ENCODE measurements at regions not wholly inside any gene's neighbourhood (a gene's known extent, or its start where the extent isn't known, plus 50 kb on each side); places are given as distances from the start of the nearest gene placed in this dataset.

GRCh38 chr6:121499666-121500065, 64.2 kb downstream of the GJA1 start:
- no peak for DNase-seq

- DNase-seq, result peak; percentile 44
These were observed 68.1 kb downstream of the GJA1 start for GRCh38 chr6:121503589-121503991.

GRCh38 chr6:121504227-121504626, 68.8 kb downstream of the GJA1 start:
- peak; percentile 93 for DNase-seq

DNA sequence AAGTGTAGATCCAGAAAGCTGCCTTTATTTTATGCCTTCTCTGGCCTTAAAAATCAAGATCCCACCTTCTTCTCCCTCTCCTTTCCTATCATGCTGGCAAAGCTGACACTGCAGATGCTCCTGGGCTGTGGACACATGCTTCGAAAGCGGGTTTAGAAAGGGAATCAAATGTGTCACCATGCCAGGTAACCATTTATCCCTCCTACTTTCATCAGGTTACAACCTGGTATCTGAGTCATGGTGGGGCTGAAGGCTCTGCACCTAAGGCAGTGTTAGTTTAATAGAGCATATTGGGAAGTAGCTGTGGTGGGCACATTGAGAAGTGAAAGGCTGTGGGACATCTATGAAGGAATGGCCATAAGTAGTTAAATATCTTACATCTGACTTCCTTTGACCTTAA, 69.8 kb downstream of the GJA1 start:
- DNase-seq, result no peak

GRCh38 chr6:121506761-121507754, 71.6 kb downstream of the GJA1 start:
- peak; percentile 58 for DNase-seq

GRCh38 chr6:121510568-121511177, 75.2 kb downstream of the GJA1 start:
- no peak for DNase-seq

GRCh38 chr6:121515630-121516265, 80.3 kb downstream of the GJA1 start:
- no peak for DNase-seq

DNA sequence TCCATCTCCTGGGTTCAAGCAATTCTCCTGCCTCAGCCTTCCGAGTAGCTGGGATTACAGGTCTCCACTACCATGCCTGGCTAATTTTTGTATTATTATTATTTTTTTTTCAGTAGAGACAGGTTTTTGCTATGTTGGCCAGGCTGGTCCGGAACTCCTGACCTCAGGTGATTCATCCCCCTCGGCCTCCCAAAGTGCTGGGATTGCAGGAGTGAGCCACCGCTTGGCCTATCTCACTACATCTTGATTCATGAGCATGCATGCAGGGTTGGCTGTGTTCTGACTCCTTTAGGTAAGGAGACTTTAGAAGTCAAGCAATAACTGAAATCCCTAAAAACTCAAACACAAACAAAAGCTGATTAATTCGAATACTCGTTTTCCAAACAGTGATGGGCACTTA, 80.9 kb downstream of the GJA1 start:
- peak; percentile 23 for DNase-seq

- peak; percentile 62 for DNase-seq
These were observed 85.1 kb downstream of the GJA1 start for GRCh38 chr6:121520337-121521163.

- DNase-seq, result no peak
These were observed 85.7 kb downstream of the GJA1 start for GRCh38 chr6:121521164-121521555.

DNA sequence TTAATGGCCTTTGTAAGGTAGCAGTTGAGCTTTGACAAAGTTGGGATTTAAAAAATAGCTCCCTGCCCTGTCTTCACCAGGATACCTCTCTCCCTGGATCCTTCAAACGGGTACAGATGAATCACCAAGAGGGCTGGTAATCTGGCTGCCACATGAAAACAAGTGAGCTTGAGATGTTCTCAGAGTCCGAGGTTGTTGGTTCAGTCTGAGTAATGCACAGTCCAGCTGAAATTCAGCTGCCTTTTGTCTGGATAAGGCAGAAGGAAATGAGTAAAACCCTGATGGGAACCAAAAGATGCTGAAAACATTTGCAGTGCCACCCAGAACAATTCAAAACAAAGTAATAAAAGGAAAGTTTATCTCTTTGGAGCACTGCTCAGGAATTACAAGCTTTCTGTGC, 86.8 kb downstream of the GJA1 start:
- peak; percentile 97 for DNase-seq

GRCh38 chr6:121522771-121523386, 87.4 kb downstream of the GJA1 start:
- peak; percentile 38 for DNase-seq

GRCh38 chr6:121523628-121524027, 88.2 kb downstream of the GJA1 start:
- no peak for DNase-seq

DNA sequence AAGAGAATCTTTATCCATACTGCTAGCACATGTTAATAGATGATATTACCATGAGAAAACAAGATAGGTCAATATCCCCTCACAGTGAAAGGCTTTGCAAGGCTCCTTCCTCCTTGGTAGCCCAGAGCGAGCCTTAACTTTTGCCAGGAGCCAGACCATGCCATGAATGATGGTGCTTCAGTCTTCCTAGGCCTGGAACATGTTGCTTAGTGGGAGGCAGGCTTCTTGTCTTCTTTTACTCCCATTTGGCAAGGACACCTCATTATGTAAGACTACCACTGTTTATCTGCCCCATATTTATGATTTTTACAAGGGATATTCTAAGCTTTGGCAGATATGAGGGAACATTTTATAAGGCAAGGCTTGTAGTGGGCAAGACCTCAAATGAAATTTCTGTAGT, 90.8 kb downstream of the GJA1 start:
- no peak for DNase-seq

- no peak for DNase-seq
These were observed 96.3 kb downstream of the GJA1 start for GRCh38 chr6:121531658-121532169.

GRCh38 chr6:121533321-121533841, 97.9 kb downstream of the GJA1 start:
- no peak for DNase-seq

- DNase-seq, result no peak
These were observed 100.3 kb downstream of the GJA1 start for GRCh38 chr6:121535777-121536176.

GRCh38 chr6:121536345-121536744, 100.9 kb downstream of the GJA1 start:
- no peak for DNase-seq

- DNase-seq, result no peak
These were observed 104.0 kb downstream of the GJA1 start for GRCh38 chr6:121539439-121539838.

- DNase-seq, result no peak
These were observed 104.8 kb downstream of the GJA1 start for GRCh38 chr6:121540210-121540609.

- no peak for DNase-seq
These were observed 109.2 kb downstream of the GJA1 start for GRCh38 chr6:121544691-121545090.

GRCh38 chr6:121548131-121548530, 112.7 kb downstream of the GJA1 start:
- DNase-seq, result peak; percentile 43

All from HCEC 1CT (cell line).